DMS153 treated with DMSO at 0.1 percent for 48 hours (cell line): ENCODE measurements at regions not wholly inside any gene's neighbourhood (a gene's known extent, or its start where the extent isn't known, plus 50 kb on each side); places are given as distances from the start of the nearest gene placed in this dataset.
"Not testable (repeated sequence)": the region's sequence is repeated elsewhere in the genome, so short reads cannot be mapped to it uniquely, and the experiment has no call there.

ENCODE experiments used
- DNase-seq: peaks from one replicate; lab custom pipeline; 2025; ENCODE audit not compliant: unreplicated experiment; lab: John Stamatoyannopoulos, UW

GRCh38 chr12:9413862-9414261 lies 193.9 kb downstream of the KLRB1 start:
- not testable (repeated sequence) for DNase-seq

- DNase-seq, result not testable (repeated sequence)
Observed at GRCh38 chr12:9412459-9412858, 195.3 kb downstream of the KLRB1 start.

- DNase-seq, result not testable (repeated sequence)
Observed at GRCh38 chr12:9411616-9412268, 196.0 kb downstream of the KLRB1 start.

GRCh38 chr12:9407425-9407748 lies 199.2 kb upstream of the PZP start:
- DNase-seq, result not testable (repeated sequence)

GRCh38 chr12:9406564-9407424 lies 198.6 kb upstream of the PZP start:
- no peak for DNase-seq

- no peak for DNase-seq
Observed at GRCh38 chr12:9405886-9406563, 197.8 kb upstream of the PZP start.

- DNase-seq, result no peak
Observed at GRCh38 chr12:9404469-9405260, 196.5 kb upstream of the PZP start.

GRCh38 chr12:9404031-9404430 lies 195.8 kb upstream of the PZP start:
- DNase-seq, result no peak

- not testable (repeated sequence) for DNase-seq
Observed at GRCh38 chr12:9402432-9403040, 194.3 kb upstream of the PZP start.

GRCh38 chr12:9396367-9396766 lies 188.2 kb upstream of the PZP start:
- DNase-seq, result not testable (repeated sequence)

GRCh38 chr12:9395220-9395619 lies 187.0 kb upstream of the PZP start:
- DNase-seq, result not testable (repeated sequence)

- no peak for DNase-seq
Observed at GRCh38 chr12:9392842-9393241, 184.6 kb upstream of the PZP start.

GRCh38 chr12:9391815-9392214 lies 183.6 kb upstream of the PZP start:
- DNase-seq, result no peak

- DNase-seq, result no peak
Observed at GRCh38 chr12:9390761-9391160, 182.6 kb upstream of the PZP start.

GRCh38 chr12:9389796-9390195 lies 181.6 kb upstream of the PZP start:
- DNase-seq, result no peak

GRCh38 chr12:9388379-9388778 lies 180.2 kb upstream of the PZP start:
- no peak for DNase-seq

GRCh38 chr12:9387450-9387849 lies 179.3 kb upstream of the PZP start:
- DNase-seq, result no peak

GRCh38 chr12:9383585-9383984 lies 175.4 kb upstream of the PZP start:
- DNase-seq, result no peak

GRCh38 chr12:9381619-9382018 lies 173.4 kb upstream of the PZP start:
- no peak for DNase-seq

GRCh38 chr12:9380650-9381049 lies 172.5 kb upstream of the PZP start:
- no peak for DNase-seq
